ENCODE measurements at regions not wholly inside any gene's neighbourhood (a gene's known extent, or its start where the extent isn't known, plus 50 kb on each side); places are given as distances from the start of the nearest gene placed in this dataset.
"Not testable (repeated sequence)": the region's sequence is repeated elsewhere in the genome, so short reads cannot be mapped to it uniquely, and the experiment has no call there.

DNA sequence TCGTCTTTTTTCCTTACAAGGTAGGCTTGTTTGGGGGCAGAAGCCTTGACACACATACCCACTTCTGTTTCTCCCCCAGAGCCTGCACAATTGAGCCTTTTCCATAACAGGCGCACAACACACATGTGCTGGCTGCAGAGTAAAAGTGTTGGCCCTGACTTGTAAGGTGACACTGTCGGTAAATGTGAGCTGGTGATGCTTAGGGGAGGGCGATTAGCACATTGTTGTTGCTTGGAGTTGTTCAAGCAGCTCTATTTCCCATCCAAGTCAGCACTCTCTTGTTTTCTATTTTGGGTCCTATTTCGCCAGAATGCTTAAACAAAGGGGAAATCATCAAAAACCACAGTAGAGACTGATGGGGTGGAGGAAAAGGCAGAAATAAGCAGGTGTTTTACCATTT is 51.9 kb upstream of the PTPRJ start:
- H3K27ac ChIP-seq, result no peak overlapping the region
- no peaks in the 10 kb centered on the region for H3K4me1 ChIP-seq
- no peak for DNase-seq
- H3K9me3 ChIP-seq (replicated peaks), result no peaks in the 10 kb centered on the region
- H3K4me3 ChIP-seq, result no peak overlapping the region
- no peaks in the 10 kb centered on the region for H3K36me3 ChIP-seq
- 0 out of 2 replicates have a peak, but pooled peaks cover 2% of the 10 kb centered on the region for H3K27me3 ChIP-seq

DNA sequence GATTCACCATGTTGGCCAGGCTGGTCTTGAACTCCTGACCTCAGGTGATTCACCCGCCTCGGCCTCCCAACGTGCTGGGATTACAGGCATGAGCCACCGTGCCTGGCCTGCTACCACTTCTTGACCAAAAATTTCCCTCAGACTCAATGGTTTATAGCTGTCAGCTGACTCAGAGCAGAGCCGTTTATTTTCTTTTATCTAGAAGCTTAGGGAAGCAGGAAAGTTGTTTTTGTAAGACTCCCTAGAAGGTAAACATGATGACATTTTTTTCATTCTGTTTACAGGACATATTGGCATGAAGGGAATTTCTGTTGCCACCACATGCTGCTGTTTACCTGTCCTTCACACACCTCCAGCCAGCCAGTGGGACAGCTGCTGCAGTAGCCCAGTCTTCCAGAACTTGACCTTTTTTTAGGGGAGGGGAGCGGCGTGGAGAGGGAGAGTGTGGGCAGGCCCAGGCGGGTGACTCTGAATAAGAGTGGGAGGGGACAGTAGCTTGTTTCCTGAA is 56.1 kb upstream of the PTPRJ start:
- 0 out of 2 replicates have a peak, but pooled peaks cover 2% of the 10 kb centered on the region for H3K27me3 ChIP-seq
- no peaks in the 10 kb centered on the region for H3K9me3 ChIP-seq (replicated peaks)
- peaks cover 10% of the 10 kb centered on the region for H3K4me1 ChIP-seq
- DNase-seq, result no peak
- H3K27ac ChIP-seq, result no peak overlapping the region
- H3K4me3 ChIP-seq, result no peak overlapping the region
- no peaks in the 10 kb centered on the region for H3K36me3 ChIP-seq

DNA sequence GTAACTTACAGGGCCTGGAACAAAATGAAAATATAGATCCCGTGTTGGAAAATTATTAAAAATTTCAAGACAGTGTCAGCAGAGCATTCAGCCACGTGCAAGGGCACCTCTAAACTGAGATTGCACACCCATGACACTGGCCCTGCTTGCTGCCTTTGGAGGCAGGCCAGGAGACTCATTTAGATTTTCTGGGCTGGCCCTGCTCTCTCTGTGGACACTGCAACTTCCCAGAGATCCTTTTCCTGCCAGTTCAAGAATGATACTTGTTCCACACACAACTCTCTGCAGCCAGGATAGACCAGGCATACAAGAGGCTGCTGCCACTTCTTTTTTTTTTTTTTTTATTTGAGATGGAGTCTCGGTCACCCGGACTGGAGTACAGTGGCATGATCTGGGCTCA is 56.7 kb upstream of the PTPRJ start:
- Histone ChIP-seq H3K36me3 (no peaks in the 10 kb centered on the region), H3K4me1 (peaks cover 14% of the 10 kb centered on the region), H3K27ac (no peak overlapping the region), H3K27me3 (0 out of 2 replicates have a peak, but pooled peaks cover 2% of the 10 kb centered on the region), H3K9me3 (replicated peaks) (no peaks in the 10 kb centered on the region), H3K4me3 (no peak overlapping the region)
- no peak for DNase-seq

DNA sequence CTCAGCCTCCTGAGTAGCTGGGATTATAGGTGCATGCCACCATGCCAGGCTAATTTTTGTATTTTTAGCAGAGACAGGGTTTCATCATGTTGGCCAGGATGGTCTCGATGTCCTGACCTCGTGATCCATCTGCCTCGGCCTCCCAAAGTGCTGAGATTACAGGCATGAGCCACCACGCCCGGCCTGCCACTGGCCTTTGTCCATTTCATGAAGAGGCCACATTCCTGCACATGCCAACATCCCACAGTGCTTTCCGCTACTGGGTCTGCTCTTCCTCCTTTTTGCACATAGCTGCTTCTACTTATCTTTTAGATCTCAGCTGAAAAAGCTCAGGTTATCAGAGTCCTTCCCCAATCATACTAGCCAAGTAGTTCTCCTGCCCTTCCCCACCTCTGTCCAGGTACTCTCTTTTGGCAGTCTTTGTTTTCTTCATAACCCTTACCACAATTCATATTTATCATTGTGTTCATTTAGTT is 59.2 kb upstream of the PTPRJ start:
- H3K4me3 ChIP-seq; DNase-seq; H3K27me3 ChIP-seq; H3K36me3 ChIP-seq; H3K27ac ChIP-seq; H3K9me3 ChIP-seq (replicated peaks): not testable (repeated sequence)
- peaks cover 20% of the 10 kb centered on the region for H3K4me1 ChIP-seq

DNA sequence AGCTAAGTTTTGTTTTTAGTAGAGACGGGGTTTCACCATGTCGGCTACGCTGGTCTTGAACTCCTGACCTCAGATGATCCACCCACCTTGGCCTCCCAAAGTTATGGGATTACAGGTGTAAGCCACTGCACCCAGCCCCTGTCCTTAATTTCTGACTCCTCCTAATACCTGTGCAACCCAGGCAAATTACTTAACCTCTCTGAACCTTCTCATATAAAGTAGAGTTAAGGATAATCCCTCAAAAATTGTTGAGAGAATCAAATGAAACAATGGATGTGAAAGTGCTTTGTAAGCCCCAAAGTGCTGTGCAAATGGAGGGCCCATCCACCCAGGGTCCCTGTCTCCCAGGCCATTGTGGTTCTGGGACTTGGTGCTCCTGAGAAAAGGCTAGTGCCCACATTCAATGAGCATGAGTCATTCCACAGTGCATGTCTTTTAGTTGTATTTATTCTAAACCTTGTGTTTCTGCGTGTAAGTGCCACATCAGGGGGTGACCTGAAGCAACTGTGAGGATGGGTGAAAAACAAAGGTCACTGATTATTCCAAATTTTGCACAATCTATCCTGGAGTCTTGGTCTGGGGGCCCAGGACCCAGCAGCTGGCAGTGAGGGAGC is 61.4 kb upstream of the PTPRJ start:
- no peak for DNase-seq

DNA sequence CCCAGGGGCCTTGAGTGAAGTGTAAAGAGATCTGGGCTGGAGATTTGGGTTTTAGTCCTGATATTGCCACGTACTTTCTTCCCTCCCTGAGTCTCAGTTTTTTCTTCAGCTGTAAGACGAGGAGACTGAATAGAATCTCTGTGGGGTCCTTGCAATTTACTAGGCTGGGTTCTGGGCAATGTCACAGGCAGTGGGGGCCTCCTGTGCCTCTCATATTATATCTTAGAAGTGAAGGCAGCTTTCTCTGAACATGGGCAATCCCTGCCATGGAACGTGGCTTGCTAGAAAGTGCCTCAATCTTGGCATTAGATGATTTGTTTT is 62.0 kb upstream of the PTPRJ start:
- Histone ChIP-seq H3K9me3 (replicated peaks) (no peaks in the 10 kb centered on the region), H3K36me3 (no peaks in the 10 kb centered on the region), H3K4me1 (peaks cover 20% of the 10 kb centered on the region), H3K27ac (peak overlapping the region; percentile 33; the same call in 1 of the 2 replicates), H3K27me3 (no peaks in the 10 kb centered on the region), H3K4me3 (peak overlapping the region; percentile 36)
- no peak for DNase-seq

More for the DNA sequence above, 61.4 kb upstream of the PTPRJ start:
- no peak overlapping the region for H3K4me3 ChIP-seq
- H3K4me1 ChIP-seq, result peaks cover 20% of the 10 kb centered on the region
- H3K36me3 ChIP-seq, result no peaks in the 10 kb centered on the region
- H3K9me3 ChIP-seq (replicated peaks), result no peaks in the 10 kb centered on the region
- H3K27ac ChIP-seq, result no peak overlapping the region
- no peaks in the 10 kb centered on the region for H3K27me3 ChIP-seq

DNA sequence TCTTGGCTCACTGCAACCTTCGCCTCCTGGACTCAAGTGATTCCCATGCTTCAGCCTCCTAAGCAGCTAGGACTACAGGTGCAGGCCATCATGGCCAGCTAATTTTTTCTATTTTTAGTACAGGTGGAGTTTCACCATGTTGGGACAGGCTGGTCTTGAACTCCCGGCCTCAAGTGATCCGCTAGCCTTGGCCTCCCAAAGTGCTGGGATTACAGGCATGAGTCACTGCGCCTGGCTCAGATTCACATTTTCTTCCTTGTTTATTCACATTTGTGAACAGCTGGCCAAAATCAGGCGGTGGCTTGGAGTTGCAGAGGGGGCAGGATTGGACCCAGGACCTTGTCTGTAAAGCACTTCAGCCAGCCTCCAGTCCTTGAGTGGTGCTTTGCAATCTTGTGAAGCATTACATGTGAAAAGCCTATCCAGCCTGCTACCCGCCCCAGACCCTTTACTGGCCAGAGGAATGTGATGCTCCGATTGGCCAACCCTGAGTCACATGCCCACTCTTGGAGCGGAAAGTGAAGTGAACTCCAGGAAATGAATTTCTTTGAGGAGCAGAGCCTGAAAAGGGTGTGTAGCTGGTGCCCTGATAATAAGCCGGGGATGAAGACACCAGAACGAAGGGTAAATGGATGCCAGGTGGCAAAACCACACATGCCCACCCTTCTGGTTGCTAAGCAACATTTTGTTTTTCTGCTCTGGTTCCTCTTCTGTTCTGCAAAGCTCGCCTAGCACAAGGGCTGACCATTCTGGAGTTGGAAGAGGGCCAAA is 62.6 kb upstream of the PTPRJ start:
- H3K4me3 ChIP-seq, result peak overlapping the region; percentile 36
- peak overlapping the region; percentile 33; the same call in 1 of the 2 replicates for H3K27ac ChIP-seq
- H3K4me1 ChIP-seq, result peaks cover 20% of the 10 kb centered on the region

DNA sequence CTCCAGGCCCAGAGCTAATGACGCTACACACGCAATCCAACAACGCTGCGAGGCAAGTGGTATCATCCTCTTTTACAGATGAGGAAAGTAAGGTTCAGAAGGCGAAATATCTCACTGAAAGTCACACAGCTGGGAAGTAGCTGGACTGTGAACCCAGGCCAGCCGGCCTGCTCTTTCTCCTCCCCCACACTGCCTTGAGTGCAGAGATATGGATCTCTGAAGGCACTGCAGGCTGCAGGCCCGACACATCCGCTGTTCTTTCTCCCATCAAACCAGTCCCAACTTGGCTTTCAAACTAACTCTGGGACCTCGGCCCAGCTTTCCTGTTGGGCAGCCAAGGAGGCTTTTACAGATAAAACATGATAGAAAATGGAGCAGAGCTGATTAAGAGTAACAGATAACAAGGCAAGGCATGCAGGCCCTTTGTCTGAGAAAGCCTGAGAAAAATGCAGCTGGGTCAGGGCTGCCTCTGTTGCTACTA is 64.0 kb upstream of the PTPRJ start:
- DNase-seq, result no peak
- Histone ChIP-seq H3K4me1 (peaks cover 20% of the 10 kb centered on the region), H3K4me3 (no peak overlapping the region), H3K27ac (no peak overlapping the region), H3K36me3 (no peaks in the 10 kb centered on the region), H3K9me3 (replicated peaks) (no peaks in the 10 kb centered on the region), H3K27me3 (no peaks in the 10 kb centered on the region)

More for the DNA sequence above, 62.6 kb upstream of the PTPRJ start:
- no peaks in the 10 kb centered on the region for H3K36me3 ChIP-seq
- DNase-seq, result peak; percentile 90 to 91
- no peaks in the 10 kb centered on the region for H3K27me3 ChIP-seq
- no peaks in the 10 kb centered on the region for H3K9me3 ChIP-seq (replicated peaks)

DNA sequence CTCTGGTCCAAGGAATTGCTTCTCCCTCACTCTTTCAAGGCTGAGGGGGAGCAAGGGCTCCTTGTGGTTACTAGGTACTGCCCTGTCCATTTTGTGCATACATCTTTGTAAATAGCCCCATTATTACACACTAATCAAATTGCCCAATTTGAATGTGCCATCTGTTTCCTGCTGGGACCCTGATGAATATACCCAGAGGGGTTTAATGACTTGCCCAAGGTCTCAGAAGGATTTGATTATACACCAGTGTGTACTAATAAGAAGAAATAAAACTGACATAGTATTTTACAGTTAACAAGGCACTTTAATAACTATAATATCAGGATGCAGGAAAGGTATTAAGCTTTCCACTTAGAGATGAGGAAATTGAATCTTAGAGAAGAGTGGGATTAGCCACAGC is 64.6 kb upstream of the PTPRJ start:
- H3K36me3 ChIP-seq, result no peaks in the 10 kb centered on the region
- H3K27me3 ChIP-seq, result no peaks in the 10 kb centered on the region
- no peak for DNase-seq
- no peak overlapping the region for H3K27ac ChIP-seq
- no peak overlapping the region for H3K4me3 ChIP-seq
- H3K9me3 ChIP-seq (replicated peaks), result no peaks in the 10 kb centered on the region
- H3K4me1 ChIP-seq, result peaks cover 20% of the 10 kb centered on the region

DNA sequence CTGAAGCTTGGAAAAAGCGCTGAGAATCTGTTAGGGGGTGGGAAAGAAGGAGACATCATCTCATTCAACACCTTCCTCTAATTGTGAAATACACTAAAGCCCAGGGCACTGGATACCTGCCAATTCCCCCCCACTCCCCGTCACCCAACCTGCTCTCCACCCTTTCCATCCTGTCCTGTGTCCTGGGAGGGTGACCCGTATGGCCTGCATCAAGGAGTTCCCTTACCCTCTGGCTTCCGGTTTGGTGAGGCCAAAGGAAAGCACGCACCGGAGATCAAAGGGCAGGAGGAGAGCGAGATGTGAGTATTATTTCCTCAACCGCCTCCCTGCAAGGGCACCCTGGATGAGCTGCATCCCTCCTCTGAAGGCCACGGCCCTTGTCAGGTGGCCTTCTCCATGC is 65.0 kb upstream of the PTPRJ start:
- Histone ChIP-seq H3K36me3 (no peaks in the 10 kb centered on the region), H3K4me1 (peaks cover 17% of the 10 kb centered on the region), H3K27ac (no peak overlapping the region), H3K27me3 (no peaks in the 10 kb centered on the region), H3K9me3 (replicated peaks) (no peaks in the 10 kb centered on the region), H3K4me3 (no peak overlapping the region)
- DNase-seq, result no peak

DNA sequence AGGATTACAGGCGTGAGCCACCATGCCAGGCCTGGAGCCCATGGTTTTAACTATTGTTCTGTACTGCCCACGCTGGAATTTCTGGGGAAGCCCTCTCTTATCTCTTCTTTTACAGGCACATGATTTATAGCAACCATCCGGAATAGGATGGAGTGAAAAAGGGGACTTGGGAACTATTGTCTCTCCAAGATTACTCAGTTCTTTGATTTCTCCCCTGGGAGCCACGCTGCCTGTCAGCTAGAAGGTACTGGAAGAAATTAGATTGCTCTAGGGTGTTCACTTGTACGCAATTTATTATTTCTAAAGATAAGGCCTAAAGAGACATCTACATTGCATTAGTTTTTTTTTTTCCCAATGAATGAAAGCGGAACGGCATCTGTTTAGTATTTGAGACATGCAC is 65.6 kb upstream of the PTPRJ start:
- no peak for DNase-seq
- Histone ChIP-seq H3K4me3 (no peak overlapping the region), H3K27me3 (no peaks in the 10 kb centered on the region), H3K27ac (no peak overlapping the region), H3K4me1 (peaks cover 11% of the 10 kb centered on the region), H3K36me3 (no peaks in the 10 kb centered on the region), H3K9me3 (replicated peaks) (no peaks in the 10 kb centered on the region)

DNA sequence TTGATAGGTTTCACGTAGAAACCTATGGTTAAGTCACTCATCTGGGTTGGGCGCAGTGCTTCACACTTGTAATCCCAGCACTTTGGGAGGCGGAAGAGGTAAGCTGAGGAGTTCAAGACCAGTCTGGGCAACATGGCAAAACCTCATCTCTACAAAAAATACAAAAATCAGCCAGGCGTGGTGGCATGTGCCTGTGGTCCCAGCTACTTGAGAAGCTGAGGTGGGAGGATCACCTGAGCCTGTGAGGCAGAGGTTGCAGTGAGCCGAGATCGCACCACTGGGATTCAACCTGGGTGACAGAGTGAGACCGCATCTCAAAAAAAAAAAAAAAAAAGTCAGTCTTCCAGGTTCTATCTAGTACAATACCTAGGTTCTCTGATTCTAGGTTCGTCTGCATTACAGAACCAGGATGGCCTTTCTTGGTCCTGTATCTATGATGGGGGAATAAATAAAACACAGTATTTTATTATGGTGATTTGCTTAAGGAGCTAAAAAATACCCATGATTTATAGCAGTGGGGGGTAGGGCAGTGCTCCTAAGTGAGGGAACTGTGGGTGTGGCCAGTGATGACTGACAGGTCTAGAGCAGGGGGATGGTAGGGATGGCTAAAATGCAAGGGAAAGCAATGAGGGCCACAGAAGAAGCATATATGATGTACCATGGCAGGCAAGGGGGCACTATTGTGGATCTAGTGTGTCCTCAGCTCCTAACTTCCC is 65.5 kb upstream of the NUP160 start:
- H3K4me3 ChIP-seq, result no peak overlapping the region
- H3K4me1 ChIP-seq, result peaks cover 5% of the 10 kb centered on the region
- no peaks in the 10 kb centered on the region for H3K9me3 ChIP-seq (replicated peaks)
- no peaks in the 10 kb centered on the region for H3K36me3 ChIP-seq
- DNase-seq, result no peak
- H3K27ac ChIP-seq, result no peak overlapping the region
- no peaks in the 10 kb centered on the region for H3K27me3 ChIP-seq

DNA sequence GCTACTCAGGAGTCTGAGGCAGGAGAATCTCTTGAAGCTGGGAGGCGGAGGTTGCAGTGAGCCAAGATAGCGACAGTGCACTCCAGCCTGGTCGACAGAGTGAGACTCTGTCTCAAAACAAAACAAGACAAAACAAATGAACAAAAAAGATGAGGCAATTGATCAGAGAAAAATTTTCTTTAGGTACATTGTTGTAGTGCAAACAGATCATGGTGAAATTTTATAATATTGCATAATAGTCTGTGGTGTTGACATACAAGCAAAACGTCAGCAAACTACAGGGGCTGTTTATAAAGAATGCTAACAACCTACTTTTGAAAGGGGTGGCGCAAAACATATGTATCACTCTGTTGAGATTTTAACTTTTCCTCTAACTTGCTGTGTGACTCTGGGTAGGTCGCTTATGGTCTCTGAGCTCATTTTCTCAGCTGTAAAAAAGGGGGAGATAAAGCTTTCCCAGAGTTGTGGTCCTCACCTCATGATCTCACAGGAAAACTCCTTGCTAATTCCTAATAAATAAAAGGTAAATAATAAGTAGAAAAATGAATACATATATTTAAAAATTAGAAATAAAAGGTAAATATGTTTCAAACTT is 64.8 kb upstream of the NUP160 start:
- Histone ChIP-seq H3K27ac (no peak overlapping the region), H3K9me3 (replicated peaks) (no peaks in the 10 kb centered on the region), H3K4me3 (no peak overlapping the region), H3K4me1 (peaks cover under 1% of the 10 kb centered on the region; the same call in 1 of the 2 replicates), H3K36me3 (no peaks in the 10 kb centered on the region), H3K27me3 (no peaks in the 10 kb centered on the region)
- no peak for DNase-seq

DNA sequence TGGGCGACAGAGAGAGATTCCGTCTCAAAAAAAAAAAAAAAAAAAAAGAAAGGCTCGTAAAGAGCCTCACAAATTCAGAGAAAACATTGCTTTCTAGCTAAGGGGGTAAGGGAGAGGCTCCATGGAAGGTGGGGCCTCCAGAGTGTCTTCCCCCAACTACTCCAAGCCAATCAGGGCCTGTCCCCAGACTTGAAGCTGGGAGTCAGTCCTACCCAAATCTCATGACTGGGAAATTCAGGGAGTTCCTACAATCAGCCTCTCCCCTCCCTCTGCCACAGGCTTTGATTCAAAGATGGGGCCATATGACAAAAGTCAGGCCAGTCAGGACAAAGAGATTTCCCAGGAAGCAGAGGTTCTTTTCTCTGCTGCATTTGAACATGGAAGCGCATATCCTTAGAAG is 63.0 kb upstream of the NUP160 start:
- Histone ChIP-seq H3K36me3 (no peaks in the 10 kb centered on the region), H3K27ac (no peak overlapping the region), H3K9me3 (replicated peaks) (no peaks in the 10 kb centered on the region), H3K4me1 (peaks cover 4% of the 10 kb centered on the region), H3K27me3 (no peaks in the 10 kb centered on the region), H3K4me3 (no peak overlapping the region)
- DNase-seq, result no peak

DNA sequence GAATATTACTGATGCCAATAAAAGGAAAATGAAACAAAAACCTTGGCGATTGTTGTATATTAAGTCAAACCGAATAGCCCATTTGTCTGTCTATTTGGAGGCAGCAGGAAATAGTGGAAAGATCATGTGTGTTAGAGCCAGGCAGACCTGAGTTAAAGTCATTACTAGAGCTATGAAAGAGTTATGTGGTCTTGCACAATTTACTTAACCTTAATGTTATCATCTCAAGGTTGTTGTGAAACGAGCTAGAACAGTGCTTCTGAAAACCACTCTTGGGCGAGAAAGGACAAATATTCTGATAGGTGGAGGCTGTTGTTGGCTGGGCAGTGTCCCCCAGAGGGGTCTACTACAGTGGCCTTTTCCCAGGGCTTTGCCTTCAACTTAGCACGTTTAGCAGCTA is 60.0 kb upstream of the NUP160 start:
- no peaks in the 10 kb centered on the region for H3K9me3 ChIP-seq (replicated peaks)
- no peaks in the 10 kb centered on the region for H3K27me3 ChIP-seq
- no peaks in the 10 kb centered on the region for H3K36me3 ChIP-seq
- no peak for DNase-seq
- peaks cover 18% of the 10 kb centered on the region for H3K4me1 ChIP-seq
- no peak overlapping the region for H3K4me3 ChIP-seq
- H3K27ac ChIP-seq, result no peak overlapping the region
